ENCODE measurements at regions not wholly inside any gene's neighbourhood (a gene's known extent, or its start where the extent isn't known, plus 50 kb on each side); places are given as distances from the start of the nearest gene placed in this dataset.
"Not testable (repeated sequence)": the region's sequence is repeated elsewhere in the genome, so short reads cannot be mapped to it uniquely, and the experiment has no call there.

DNA sequence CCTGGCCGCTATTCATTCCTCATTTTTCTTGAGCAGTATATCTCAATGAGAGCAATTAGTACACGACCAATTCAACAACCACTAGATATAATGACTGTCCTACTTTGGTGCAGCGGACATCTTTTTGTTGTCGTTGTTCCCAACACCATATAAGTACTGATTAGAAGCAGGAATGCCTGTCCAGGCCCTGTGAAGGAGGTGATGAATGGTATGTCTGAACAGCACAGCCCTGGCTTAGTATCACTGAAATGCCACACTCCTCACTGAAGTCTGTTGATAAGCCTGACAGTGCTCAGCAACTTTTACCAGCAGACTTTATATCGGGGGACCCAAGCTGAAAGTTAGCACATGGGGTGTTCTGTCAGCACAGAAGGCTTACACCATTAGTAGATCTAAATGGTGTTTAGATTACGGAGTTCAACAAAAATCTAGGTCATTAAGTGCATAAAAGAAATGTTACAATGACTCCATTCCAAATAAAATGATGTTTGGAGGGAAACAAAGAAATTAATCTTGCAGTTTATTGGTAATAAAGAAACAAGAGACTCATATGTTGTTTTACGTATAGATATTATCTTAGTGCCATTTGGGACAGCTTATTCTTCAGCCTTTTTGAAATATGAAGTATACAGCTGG lies 228.3 kb upstream of the TTC29 start:
- DNase-seq: no peak

DNA sequence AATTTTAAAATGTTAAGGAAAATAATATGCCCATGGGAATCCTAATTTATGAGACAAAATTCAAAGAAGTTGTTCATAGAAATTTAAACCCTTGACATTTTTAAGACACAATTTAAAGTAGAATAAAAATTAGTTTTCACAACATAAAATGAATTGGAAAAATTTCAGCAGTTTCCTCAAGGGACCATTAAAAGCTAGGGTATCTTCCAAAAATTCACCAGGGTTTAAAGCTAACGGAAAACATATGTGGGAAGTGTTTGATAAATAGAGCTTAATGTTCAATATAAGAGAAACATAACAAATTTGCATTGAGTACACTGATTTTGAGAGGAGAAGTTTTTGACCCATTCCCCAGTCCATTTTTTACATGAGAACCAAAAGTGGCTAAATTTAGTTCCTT lies 228.9 kb upstream of the TTC29 start:
- DNase-seq: no peak

DNA sequence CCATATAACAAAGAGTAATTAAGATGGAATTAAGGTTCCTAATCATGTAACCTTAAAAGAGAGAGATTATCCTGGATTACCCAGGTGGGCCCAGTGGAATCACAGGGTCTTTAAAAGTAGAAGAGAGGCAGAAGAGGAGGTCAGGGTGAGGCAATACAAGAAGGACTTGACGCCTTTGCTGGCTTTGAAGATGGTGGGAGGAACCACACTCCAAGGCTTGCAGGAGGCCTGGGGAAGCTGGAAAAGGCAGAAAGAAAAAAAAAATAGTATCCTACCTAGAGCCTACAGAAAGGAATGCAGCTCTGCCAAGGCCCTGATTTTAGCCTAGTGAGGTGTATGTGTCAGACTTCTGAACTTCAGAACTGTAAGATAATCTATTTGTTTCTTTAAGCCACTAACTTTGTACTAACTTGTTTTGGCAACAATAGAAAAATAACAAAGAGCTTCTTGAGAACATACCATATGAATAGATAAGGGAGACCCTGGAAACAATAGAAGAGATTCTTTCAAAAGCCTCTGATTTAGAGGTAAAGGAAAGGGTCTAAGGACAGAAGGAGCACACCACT lies 229.9 kb upstream of the TTC29 start:
- no peak for DNase-seq

DNA sequence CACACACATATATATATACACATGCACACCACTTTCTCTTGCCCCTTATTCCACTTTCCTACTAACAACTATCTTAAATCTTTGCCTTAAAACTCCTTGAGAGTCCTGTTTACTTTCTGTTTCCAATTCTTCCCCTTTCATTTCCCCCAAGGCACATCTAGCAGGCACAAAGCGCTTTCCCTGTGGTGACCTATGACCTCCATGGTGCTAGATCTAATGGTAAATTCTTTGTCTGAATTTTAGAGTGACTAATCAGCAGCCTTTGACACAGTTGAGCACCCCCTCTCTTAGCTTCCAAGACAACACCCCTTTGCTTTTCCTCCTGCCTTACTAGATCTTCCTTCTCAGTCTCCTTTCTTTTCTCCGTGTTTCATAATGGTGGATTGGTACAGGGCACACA lies 236.4 kb upstream of the TTC29 start:
- DNase-seq: no peak

DNA sequence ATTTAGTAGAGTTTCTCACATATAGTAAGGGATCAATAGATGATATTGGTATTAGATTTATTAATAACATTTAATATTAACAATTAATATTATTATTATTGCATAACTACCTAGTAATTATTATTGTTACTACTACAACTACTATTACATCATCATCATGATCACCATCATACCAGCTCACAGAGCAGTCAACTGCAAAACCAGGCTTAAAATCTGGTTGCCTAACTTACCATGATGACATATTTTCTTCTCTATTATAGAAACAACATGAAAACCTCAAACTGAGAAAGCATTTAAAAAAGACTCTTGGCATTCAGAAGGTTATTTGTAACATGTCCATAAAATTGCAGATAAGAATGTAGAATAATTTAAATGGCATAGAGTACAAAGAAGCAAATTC lies 247.0 kb upstream of the TTC29 start:
- DNase-seq: no peak

DNA sequence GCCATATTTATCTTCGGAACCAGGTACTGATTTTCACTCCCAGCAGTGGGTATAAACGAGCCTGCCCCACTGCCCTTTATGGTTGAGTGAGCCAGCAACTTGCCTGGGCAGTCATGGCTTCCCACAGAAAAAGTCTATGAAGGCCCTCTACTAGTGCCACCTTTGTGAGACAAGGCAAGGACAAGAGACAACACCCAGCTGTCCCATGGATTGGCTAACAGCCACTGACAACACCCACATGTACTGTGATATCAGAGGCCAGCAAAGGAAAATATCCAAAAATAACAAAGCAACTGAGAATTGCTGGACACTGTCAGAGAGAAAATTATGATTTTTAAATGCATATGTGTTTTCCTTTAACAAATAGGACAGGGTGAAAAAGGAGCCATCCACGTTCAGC lies 248.4 kb upstream of the TTC29 start:
- no peak for DNase-seq

DNA sequence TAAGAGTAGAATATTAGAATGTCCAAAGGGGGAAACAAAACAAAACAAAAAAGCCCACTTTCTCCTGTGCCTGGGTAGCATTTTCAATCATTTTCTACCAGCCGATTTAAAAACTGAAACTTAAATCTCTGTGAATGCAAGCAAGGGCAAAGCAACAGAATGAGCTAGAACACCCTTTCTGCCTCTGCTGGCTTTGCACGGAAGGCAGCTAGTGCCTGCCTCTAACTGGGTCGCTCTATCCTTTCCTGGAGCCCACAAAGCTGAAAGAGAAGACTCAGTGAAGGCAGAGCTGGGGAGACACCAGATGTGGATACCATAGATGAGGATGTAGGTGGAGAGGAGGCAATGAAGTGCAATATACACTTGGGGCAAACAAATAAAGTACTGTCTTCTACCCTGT lies 248.9 kb upstream of the TTC29 start:
- DNase-seq: no peak

DNA sequence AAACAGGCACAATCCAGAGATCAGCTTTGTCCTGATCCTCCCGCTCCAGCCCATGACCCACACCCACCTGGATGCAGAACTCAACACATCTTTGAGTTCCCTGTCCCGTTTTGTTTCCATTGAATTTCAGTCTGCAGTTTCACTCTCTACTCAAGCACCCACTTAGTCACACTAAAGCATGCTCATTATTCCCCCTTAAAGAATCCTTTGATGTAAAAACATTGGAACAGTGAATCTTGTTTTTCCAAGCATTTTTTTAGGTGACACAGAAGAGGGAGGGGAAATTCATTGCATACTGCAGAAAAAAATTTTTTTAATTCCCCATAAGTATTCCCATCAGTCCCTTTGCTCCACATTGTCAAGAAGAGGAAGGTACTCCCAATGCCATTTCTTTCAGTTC lies 249.7 kb upstream of the TTC29 start:
- DNase-seq: no peak

DNA sequence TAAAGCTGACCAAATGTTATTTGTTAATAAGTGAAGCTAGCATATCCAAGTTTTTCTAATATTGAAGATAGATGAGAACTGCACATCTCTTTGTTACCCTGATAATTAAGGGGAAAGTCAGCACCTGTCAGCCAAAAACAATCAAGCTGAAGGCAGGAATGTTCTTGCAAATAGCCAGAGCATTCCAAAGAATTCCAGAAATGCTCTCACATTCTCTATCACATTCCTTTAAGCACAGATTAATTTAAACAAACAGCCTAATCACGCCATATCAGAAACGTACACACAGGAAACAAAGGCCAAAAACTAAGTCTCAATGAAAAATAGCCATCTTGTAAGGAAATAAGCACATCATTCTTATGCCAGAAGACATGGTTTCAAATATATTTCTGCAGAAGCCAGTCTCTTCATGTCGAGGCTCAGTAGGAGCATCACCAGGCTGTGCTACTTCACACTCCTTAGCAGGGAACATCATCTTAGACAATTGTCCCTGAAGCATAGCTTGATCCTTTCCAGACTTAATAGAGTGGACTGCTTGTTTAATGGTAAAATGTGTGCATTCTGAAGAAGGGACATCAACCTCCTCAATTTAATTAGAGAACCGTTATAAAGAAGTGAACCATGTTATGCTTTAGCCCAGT lies 252.9 kb upstream of the TTC29 start:
- DNase-seq: no peak

DNA sequence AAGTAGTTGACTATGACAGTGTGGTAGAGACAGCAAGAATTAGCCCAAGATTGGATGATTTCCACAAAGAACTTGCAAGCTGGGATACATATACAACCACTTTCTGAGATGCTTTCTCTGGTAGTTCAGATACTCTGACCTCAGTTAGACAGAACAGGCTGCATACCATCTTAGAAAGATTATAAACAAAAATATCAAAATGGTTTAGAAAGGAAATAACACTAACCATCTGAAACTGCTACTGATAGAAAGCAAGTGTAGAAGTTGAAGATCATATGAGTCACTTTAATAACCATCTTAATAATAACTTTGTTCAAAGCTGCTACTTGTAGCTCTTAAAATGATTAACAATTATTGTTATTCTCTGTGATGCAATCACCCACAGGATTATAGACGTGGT lies 255.4 kb upstream of the TTC29 start:
- no peak for DNase-seq

DNA sequence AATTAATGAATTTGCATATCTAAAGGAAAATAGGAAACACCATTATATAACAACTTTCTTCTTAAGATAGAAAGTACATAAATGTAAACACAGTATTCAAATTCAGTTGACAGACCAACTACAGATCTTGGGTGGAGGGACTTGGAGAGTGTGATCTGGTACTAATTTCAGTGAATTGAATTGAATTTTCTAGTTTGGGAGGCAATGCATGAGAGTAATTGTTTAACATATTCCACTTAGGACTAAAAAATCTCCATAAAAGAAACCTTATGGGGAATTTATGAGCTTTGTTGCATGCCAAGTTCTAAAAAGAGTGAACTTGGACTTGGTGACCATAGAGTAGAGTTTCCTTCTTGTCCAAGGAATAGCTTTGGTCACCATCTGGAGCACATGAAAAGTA lies 261.1 kb upstream of the TTC29 start:
- no peak for DNase-seq

DNA sequence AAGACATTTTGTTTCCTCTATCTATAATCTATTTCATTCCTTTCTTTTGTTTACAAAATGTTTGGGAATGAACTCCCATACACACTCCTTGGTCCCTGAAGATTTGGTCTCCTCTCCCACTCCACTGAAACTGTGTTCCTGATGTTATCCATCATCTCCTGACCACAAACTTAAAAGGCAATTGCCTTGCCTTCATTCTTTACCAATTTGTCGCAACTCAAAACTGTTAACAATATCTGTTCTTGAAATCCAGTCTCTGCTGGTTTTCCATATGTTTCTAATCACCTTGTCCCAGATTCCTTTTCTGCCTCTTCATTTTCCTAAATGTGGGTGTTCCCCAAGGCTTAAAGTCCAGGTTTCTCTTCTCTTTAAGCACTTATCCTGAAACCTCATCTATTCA lies 262.2 kb upstream of the TTC29 start:
- no peak for DNase-seq

DNA sequence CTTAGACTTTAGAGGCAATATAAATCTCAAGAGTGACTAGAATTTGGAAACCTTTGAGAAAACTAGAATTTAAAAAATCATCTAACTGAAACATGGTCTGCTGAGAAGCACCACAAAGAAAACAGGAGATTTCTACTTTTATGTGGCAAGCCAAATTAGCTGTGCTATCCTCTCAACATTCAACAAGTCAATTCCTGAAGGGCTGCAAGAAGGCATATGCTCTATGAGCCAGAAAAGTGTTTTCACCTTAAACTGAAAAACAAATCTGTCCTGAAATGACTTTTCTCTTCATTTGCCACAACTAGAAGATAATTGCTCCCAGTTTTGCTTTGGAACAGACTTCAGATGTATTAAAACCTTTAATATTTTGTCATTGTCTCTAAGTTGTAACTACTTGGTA lies 263.2 kb upstream of the EDNRA start:
- DNase-seq: no peak

DNA sequence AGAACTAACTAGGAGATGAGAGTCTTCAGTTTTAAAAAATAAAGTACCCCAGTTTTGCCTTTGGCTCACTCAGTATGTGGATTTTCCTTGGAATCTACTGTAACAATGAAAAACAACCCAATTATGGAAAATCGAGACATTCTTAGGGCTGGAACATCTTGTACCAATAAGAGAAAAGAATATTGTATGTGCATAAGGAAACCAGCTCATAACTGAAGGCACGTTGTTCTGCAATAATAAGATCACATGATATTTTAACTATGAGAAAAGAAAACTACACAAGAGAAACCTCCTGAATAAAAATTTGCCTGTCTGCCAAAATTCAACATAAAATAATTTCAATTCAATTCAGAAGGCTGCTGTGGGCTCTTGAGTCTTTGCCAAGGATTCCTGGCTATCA lies 261.8 kb upstream of the EDNRA start:
- no peak for DNase-seq

DNA sequence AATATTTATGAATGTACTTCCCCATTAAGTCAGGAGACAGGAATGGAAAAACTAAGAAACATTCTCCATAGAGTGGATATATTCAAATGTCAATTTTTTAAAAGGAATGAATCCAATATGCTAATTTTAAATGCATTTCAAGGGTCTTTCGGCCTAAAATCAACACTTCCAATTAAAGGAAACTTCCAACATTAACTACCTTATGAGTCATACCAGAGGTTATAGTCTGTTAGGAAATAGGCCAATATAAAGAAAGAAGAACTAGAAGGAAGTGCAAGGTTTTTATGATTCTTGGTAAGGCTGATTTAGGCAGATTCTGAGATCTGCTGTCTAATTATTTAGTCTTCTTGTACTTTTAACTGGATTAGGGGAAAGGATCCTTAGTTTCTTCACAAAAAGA lies 260.1 kb upstream of the EDNRA start:
- no peak for DNase-seq

DNA sequence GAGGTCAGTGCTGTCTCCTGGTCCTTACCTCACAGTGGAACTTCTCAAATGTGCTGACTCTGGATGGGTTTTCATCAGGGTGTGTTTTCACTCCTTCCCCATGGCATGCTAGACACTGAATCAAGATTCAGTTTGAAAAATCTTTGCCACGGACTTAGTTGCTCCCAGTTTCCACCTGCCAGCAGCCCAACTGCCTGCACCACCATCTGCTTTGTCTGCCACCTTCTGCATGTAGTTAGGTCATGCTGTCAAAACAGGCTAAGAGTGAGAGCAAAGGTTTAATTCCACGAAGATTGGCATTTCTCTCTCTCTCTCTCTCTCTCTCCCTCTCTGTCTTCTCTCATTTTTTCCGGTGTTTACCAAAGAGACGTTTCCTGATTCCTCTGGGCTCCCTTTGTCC lies 258.0 kb upstream of the EDNRA start:
- DNase-seq: no peak

DNA sequence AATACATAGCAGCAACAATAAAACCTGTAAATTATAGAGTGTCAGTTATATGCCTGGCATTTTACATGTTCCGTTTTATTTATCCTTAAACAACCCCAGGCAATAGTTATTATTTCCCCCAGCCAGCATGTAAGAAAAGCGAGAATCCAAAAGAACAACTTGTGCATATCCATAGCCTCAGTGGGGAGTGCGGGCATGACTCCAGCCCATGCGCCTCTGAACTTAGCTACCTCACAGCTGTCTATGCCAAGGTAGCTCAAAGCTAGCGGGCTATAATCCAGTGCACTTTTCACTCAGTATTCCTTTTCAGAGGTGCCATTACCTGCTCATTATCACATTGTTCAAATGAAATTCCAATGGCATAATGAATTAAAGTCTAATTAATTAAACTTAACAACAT lies 257.3 kb upstream of the EDNRA start:
- no peak for DNase-seq

DNA sequence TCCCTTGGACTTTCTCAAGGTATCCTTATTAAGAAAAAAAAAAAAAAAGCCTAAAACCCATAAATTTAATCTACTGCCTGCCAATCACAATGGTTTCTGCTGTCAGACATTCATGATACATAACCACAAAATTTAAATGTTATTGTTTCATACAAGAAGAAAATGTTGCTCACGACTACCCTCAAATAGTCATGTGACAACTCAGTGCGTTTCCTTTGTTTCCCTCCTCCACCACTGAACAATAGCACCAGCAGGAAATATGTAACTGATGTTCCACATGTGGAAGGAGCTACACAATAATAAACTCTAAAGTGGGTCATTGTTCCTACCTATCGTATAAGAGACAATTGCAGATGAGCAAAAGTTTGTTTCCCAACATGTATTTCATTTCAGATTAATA lies 244.1 kb upstream of the EDNRA start:
- no peak for DNase-seq

DNA sequence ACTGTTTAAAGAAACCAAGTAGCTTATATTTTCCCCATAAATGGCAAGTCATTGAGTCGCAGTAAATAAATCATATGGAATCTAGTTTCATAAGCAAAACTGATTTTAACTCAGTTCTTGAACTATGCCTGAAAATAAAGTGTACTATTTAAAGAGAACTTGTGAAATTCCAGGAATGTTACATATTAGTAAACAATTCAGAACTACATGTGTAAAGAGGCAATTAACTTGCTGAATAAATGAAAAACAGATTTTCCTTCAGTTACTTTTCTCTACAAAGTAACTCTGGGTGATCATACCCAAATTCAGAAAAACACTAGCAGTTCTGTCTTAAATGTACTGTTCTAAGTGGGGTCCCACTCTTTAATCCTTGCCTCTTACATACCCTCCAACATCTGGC lies 236.1 kb upstream of the EDNRA start:
- no peak for DNase-seq

DNA sequence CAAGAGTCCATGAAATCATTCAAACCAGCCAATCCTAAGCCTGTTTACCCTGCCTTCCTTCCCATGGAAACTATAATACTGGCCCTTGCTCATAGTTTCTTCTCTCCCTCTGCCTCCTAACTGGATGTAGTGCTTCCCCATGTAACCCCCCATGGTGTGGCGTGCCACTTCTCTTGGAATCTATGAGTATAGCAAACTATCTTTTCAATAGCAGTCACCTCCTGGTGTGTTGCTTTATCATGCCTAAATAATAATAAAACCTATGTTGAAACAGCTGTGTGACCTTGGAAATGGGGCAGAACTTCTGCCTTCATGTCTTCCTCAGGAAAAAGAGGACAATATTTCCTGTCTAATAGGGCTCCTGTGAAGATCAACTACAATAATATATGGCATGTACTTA lies 234.8 kb upstream of the EDNRA start:
- no peak for DNase-seq

DNA sequence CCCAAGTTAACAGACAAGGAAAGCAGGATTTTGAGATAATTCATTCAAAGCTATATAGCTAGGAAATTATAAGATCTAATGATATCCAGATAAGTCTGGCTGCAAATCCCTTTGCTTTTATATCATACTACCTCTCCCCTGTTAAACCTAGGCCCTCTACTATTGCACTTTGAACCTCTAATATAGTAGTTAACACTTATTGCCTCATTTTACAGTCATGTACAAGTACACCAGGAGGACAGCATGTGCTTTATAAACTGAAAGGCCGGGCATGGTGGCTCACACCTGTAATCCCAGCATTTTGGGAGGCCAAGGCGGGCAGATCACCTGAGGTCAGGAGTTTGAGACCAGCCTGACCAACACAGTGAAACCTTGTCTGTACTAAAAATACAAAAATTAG lies 234.4 kb upstream of the EDNRA start:
- DNase-seq: not testable (repeated sequence)

DNA sequence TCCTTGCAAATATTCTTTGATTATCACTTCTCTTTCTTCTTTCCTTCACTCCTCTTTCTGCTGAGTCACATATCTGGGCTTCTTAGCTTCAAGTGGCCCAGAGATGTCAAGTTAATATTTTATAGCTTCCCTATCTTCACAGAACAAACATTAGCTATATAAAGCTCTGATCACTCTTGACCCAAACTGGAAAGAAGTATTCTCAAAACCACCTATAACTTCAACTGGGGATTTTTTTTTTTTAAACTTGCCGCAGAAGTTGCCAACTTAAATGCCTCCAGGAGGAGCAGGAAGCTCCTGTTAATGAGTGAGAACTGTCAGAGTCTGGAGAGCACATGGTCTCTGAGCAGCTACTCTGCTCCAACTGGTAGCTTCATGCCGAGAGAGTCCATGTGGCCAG lies 233.3 kb upstream of the EDNRA start:
- DNase-seq: no peak

DNA sequence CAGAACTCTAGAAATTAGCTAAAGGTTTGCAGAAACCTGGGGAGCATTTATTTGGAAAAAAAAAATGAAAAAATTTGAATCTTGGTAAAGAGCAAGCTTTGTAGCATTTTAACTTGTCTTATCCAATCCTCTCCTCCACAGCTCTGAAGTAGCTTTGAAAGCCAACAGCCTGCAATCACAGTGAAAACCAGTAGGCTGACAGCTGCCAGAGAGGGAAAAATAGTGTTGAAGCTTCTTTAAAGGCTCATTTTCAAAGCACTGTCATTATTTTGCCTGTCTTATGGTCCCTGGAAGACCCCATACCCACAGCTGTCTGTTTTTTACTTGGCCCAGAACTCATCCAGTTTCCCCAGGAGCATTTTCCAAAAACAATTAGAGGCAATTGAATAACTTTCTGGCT lies 230.8 kb upstream of the EDNRA start:
- DNase-seq: no peak

DNA sequence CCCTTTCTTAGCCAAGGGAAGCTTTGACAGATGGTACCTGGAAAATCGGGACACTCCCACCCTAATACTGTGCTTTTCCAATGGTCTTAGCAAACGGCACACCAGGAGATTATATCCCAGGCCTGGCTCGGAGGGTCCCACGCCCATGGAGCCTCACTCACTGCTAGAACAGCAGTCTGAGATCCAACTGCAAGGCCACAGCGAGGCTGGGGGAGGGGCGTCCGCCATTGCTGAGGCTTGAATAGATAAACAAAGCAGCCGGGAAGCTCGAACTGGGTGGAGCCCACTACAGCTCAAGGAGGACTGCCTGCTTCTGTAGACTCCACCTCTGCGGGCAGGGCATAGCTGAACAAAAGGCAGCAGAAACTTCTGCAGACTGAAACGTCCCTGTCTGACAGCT lies 225.6 kb upstream of the EDNRA start:
- DNase-seq: not testable (repeated sequence)

DNA sequence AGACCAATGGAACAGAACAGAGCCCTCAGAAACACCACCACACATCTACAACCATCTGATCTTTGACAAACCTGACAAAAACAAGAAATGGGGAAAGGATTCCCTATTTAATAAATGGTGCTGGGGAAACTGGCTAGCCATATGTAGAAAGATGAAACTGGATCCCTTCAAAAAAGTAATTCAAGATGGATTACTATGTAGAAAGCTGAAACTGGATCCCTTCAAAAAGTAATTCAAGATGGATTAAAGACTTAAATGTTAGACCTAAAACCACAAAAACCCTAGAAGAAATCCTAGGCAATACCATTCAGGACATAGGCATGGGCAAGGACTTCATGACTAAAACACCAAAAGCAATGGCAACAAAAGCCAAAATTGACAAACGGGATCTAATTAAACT lies 221.6 kb upstream of the EDNRA start:
- not testable (repeated sequence) for DNase-seq
